ENCODE measurements at regions not wholly inside any gene's neighbourhood (a gene's known extent, or its start where the extent isn't known, plus 50 kb on each side); places are given as distances from the start of the nearest gene placed in this dataset.
"Not testable (repeated sequence)": the region's sequence is repeated elsewhere in the genome, so short reads cannot be mapped to it uniquely, and the experiment has no call there.

- no peak for DNase-seq
Measured at GRCh38 chr14:88064841-88065240, 59.9 kb downstream of the GPR65 start.

- DNase-seq, result no peak
Measured at GRCh38 chr14:88069677-88070076, 64.7 kb downstream of the GPR65 start.

DNA sequence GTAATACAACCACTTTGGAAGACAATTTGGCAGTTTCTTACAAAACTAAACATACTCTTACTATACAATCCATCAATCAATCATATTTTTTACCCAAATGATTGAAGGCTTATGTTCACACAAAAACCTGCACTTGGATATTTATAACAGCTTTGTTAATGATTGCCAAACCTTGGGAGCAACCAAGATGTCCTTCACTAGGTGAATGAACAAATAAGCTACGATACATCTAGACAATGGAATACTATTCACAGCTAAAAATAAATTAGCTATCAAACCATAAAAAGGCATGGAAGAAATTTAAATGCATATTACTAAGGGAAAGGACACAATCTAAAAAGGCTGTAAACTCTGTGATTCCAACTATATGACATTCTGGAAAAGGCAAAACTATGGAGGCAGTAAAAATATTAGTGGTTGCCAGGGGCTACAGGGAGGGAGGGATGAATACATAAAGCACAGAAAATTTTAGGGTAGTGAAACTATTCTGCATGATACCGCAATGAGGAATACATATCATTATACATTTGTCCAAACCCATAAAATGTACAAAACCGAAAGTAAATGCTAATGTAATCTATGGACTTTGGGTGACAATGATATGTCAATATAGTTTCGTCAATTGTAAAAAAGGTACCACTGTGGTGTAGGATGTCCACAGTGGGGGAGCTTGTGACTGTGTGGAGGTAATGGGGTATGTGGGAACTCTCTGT lies 70.5 kb downstream of the GPR65 start:
- DNase-seq, result no peak

GRCh38 chr14:88078525-88078924 lies 73.6 kb downstream of the GPR65 start:
- DNase-seq, result no peak

- DNase-seq, result no peak
Measured at GRCh38 chr14:88079624-88080023, 74.7 kb downstream of the GPR65 start.

GRCh38 chr14:88085736-88086135 lies 80.8 kb downstream of the GPR65 start:
- no peak for DNase-seq

- no peak for DNase-seq
Measured at GRCh38 chr14:88089445-88089844, 84.5 kb downstream of the GPR65 start.

- DNase-seq, result no peak
Measured at GRCh38 chr14:88092529-88092928, 87.6 kb downstream of the GPR65 start.

GRCh38 chr14:88095791-88096190 lies 90.9 kb downstream of the GPR65 start:
- DNase-seq, result no peak

- DNase-seq, result no peak
Measured at GRCh38 chr14:88098163-88098562, 93.2 kb downstream of the GPR65 start.

GRCh38 chr14:88104710-88105109 lies 99.8 kb downstream of the GPR65 start:
- DNase-seq, result no peak

DNA sequence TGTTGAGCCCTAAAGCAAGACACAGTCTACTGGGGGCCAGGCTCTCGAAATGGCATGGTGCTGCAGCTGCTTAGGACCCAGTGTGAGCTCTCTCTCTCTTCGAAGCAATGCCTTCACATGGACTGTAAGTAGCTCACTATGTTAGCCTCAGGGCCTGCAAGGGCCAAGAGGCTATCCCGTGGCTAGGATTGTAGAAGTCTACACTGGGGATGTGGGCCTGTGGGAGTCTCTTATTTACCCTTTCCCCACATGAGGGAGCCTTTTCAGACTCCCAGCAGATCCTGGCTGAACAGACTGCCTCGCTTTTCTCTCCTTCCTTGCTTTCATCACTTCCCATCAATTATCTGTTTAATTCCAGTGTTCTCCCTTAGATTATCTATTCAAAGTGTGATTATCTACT lies 101.4 kb downstream of the GPR65 start:
- no peak for DNase-seq

DNA sequence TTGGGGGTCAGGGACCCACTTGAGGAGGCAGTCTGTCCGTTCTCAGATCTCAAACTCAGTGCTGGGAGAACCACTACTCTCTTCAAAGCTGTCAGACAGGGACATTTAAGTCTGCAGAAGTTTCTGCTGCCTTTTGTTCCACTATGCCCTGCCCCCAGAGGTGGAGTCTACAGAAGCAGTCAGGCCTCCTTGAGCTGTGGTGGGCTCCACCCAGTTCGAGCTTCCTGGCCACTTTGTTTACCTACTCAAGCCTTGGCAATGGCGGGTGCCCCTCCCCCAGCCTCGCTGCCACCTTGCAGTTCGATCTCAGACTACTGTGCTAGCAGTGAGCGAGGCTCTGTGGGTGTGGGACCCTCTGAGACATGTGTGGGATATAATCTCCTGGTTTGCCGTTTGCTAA lies 122.7 kb downstream of the GPR65 start:
- not testable (repeated sequence) for DNase-seq

DNA sequence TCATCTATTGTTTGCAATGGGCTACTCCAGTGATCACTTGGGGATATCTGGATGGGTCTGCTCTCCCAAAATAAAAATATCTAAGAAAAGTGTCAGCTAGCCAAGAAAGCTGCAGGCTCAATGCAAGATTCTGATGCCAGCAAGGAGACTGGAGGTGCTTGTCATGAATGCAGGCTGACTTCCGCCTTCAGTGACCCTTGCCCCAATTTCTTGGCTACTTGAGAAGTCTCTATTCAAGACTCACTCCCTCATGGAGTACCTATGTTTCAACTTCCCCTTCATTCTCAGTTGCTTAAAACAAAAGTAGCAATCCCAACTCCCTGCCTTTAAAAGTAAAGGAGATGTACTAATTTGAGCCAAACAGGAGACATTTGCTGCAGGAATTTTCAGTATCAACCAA lies 123.9 kb downstream of the GPR65 start:
- no peak for DNase-seq

DNA sequence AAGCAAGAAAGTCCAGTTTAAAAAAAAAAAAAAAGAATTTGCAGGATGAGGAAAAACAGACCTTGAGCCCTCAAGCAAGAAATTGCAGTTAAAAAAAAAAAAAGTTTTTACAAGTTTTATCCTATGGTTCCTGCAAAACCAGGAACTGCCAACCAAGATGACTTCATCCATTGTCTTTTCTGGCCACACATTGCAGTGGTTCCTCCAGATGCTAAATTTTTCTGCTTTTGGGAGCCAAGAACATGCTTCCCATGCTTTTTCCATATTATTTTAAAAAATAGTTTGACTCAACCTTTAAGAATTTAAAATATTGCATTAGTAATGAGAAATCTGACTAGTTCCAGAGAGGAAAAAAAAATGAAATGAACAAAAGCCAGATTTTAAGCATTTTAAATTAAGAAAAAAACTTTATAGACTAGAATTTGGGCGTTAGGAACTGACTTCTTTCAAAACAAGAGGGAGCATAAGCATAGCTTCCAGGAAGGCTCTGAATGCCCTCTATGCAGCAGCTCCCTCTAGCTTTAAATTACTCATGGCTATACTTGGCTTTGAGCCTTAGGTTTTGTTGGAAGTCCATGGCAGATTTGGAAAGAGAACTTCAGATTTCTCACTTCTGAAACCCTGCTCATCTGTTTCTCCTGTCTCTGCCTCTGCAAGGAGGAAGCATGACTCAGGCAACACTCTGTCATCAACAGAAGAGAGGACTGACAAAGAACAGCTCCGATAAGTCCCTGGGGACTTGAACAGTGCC lies 124.5 kb downstream of the GPR65 start:
- peak; percentile 32 for DNase-seq

GRCh38 chr14:88130057-88130432 lies 125.1 kb downstream of the GPR65 start:
- DNase-seq, result no peak

Measured in muscle of arm (tissue), 1 donor.